ENCODE measurements at regions not wholly inside any gene's neighbourhood (a gene's known extent, or its start where the extent isn't known, plus 50 kb on each side); places are given as distances from the start of the nearest gene placed in this dataset.

- Histone ChIP-seq H3K9me3 (replicated peaks; ENCODE audit: control insufficient read depth, insufficient read depth, low read length) (no peaks in the 10 kb centered on the region), H3K4me2 (ENCODE audit: insufficient read depth, low read length) (no peak overlapping the region), H3K36me3 (ENCODE audit: control insufficient read depth in 2 of 2, extremely low read depth in 1 of 2, insufficient read depth in 2 of 2, low read length in 2 of 2) (no peaks in the 10 kb centered on the region), H4K20me1 (replicated peaks; ENCODE audit: control insufficient read depth, extremely low read depth, insufficient read depth, low read length) (no peaks in the 10 kb centered on the region), H2AFZ (ENCODE audit: low read depth, low read length) (no peak overlapping the region), H3K9me1 (replicated peaks; ENCODE audit: control insufficient read depth, extremely low read depth, insufficient read depth, low read length) (no peaks in the 10 kb centered on the region), H3K4me1 (ENCODE audit: control insufficient read depth, extremely low read depth, insufficient read depth, low read length) (no peaks in the 10 kb centered on the region), H3K27ac (ENCODE audit: insufficient read depth, low read depth, low read length) (no peak overlapping the region), H3K4me3 (replicated peaks in 1 of 3; ENCODE audit: insufficient read depth in 1 of 3, low read depth in 1 of 3, low read length in 3 of 3) (no peak overlapping the region), H3K27me3 (ENCODE audit: control insufficient read depth in 2 of 2, insufficient read depth in 2 of 2, low read length in 2 of 2) (peaks cover 0 to 5% of the 10 kb centered on the region in 2 experiments), H3K79me2 (ENCODE audit: control insufficient read depth, insufficient read depth, low read length) (no peaks in the 10 kb centered on the region), H3K9ac (replicated peaks; ENCODE audit: extremely low read depth, insufficient read depth, low read length) (no peak overlapping the region)
- intact Hi-C loops (cut with micrococcal nuclease) (no loop called here), dilution Hi-C loops (cut with MboI; ENCODE audit: extremely low pct_ligation_motif_present, low sequenced_read_pairs) (no loop called here)
- ChIA-PET CTCF (interaction anchor here (0.6 to 7.8 kb wide), 71 partner anchors 8 to 485 kb away, joined by 3 to 358 read pairs (median 7); partner anchors contain the start of genes C22orf39, CDC45, CLDN5 and ESS2), POLR2A (interaction anchor here (0.6 to 1.1 kb wide), 4 partner anchors 105 to 485 kb away, joined by 3 to 8 read pairs (median 4); partner anchors contain the start of genes CDC45, CLDN5, ESS2 and UFD1)
- FAIRE-seq (no peak), DNase-seq (ENCODE audit: low read depth, low spot score) (no peak)
- no peak for TF ChIP-seq FOS (IDR thresholded peaks at IDR 0.05; ENCODE audit: borderline replicate concordance, insufficient read depth, low read length)
- no peak for TF ChIP-seq POLR2AphosphoS5 (IDR thresholded peaks at IDR 0.05; ENCODE audit: insufficient read depth, low read depth, low read length)
- no peak for TF ChIP-seq MAX (IDR thresholded peaks at IDR 0.05; ENCODE audit: insufficient read depth, insufficient read length)
- TF ChIP-seq POLR2A (IDR thresholded peaks at IDR 0.05; ENCODE audit: low read depth, low read length): no peak
- TF ChIP-seq CTCF (IDR thresholded peaks at IDR 0.05; ENCODE audit: extremely low read depth in 1 of 2, insufficient read depth in 1 of 2, low read depth in 1 of 2, low read length in 2 of 2): no peak
- TF ChIP-seq MYC (IDR thresholded peaks at IDR 0.05; ENCODE audit: low read depth, low read length): no peak
- TF ChIP-seq JUN (IDR thresholded peaks at IDR 0.05; ENCODE audit: borderline replicate concordance, insufficient read depth, insufficient read length, low read depth): no peak
- TF ChIP-seq GATA2 (IDR thresholded peaks at IDR 0.05; ENCODE audit: insufficient read depth, insufficient read length, low read depth, low read length): no peak
- TF ChIP-seq EZH2 (IDR thresholded peaks at IDR 0.05; ENCODE audit: borderline replicate concordance, low read depth, low read length, severe bottlenecking): no peak
- BruUV-seq (replicated peaks): no TSS peak
Observed at GRCh38 chr22:19629331-19629719, 85.0 kb upstream of the SEPTIN5 start.
